Peyer's patch (tissue), 4 donors: ENCODE measurements at regions not wholly inside any gene's neighbourhood (a gene's known extent, or its start where the extent isn't known, plus 50 kb on each side); places are given as distances from the start of the nearest gene placed in this dataset.

Experiments used
- POLR2A ChIP-seq, 2 donors: fragments of 450-650 bp; IDR thresholded peaks; one replicate each; pipeline ENCODE4 v1.5.1; 2017; ENCODE audit warnings: antibody characterized with exemption in 2 of 2, mild to moderate bottlenecking in 2 of 2, moderate library complexity in 2 of 2
- TF ChIP-seq, protein P1 (sequence below), 6 experiments: fragments of 450-650 bp in 4 of 6; fragments of 200-600 bp in 2 of 6; sonication (generic) in 1 of 6; IDR thresholded peaks; one replicate each; pipeline ENCODE4 v1.5.1; 2017 to 2019; ENCODE audit warnings: antibody characterized with exemption in 6 of 6, mild to moderate bottlenecking in 3 of 6, moderate library complexity in 1 of 6

GRCh38 chr2:70362661-70363060 lies 60.8 kb upstream of the FAM136A start:
- TF ChIP-seq, protein P1, sequence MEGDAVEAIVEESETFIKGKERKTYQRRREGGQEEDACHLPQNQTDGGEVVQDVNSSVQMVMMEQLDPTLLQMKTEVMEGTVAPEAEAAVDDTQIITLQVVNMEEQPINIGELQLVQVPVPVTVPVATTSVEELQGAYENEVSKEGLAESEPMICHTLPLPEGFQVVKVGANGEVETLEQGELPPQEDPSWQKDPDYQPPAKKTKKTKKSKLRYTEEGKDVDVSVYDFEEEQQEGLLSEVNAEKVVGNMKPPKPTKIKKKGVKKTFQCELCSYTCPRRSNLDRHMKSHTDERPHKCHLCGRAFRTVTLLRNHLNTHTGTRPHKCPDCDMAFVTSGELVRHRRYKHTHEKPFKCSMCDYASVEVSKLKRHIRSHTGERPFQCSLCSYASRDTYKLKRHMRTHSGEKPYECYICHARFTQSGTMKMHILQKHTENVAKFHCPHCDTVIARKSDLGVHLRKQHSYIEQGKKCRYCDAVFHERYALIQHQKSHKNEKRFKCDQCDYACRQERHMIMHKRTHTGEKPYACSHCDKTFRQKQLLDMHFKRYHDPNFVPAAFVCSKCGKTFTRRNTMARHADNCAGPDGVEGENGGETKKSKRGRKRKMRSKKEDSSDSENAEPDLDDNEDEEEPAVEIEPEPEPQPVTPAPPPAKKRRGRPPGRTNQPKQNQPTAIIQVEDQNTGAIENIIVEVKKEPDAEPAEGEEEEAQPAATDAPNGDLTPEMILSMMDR (IDR thresholded peaks at IDR 0.05), result no peak
- TF ChIP-seq POLR2A (IDR thresholded peaks at IDR 0.05), result no peak
